SKM-1 (cell line): ENCODE measurements at regions not wholly inside any gene's neighbourhood (a gene's known extent, or its start where the extent isn't known, plus 50 kb on each side); places are given as distances from the start of the nearest gene placed in this dataset.

Experiments
- DNase-seq: peaks from one replicate; lab custom pipeline; 2025; ENCODE audit not compliant: unreplicated experiment; lab: John Stamatoyannopoulos, UW

DNA sequence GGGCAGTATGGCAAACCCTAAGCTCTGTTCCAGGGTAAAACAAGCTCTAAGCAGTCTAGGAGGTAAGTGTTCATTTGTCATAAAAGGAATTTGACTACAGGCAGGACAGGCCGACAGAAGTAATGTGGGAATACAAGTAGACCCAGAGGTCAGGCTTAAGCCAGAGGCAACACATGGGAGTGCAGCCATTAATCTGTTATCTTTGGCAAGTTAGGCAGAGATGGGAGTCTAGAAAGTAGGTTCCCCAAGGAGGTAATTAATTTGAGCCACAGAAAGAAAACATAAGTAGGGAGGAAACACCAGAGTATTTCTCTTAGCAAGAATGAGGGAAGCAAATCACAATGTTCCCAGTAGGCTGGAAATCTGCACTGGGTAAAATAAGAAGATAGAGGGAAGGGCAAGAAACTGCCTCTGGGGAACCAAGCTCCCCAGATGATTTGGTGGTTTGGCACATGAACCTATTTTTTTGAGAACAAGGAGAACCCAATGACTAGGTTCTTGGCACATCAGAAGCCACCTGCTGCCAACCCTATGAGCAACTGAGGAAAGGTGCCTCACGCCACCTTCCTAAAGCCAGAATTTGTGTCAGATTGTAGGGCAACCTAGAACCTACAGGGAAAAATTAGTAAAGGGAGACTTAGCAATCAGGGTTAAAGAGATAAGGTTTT lies 636.4 kb upstream of the PLXNA2 start:
- DNase-seq = no peak

DNA sequence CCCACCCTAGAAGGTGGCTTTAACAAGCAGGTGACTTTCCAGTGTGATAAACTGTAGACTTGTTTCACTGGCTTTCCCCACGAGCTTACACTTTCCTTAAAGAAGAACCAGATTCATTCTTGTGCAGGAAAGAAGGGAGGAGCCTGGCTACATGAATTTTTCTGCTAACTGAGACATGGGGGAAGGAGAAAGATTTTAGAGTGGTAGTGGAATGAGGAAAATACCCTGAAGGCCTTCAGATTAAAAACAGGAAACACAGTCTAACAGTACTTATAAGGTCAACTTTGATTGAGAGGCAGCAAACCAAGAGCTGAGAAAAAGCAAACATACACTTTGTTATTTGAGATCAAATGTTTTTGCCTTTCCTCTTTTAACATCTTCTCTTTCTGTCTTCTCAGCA lies 640.9 kb upstream of the PLXNA2 start:
- no peak for DNase-seq

- no peak for DNase-seq
These were observed 641.5 kb upstream of the PLXNA2 start for GRCh38 chr1:208885650-208886049.

DNA sequence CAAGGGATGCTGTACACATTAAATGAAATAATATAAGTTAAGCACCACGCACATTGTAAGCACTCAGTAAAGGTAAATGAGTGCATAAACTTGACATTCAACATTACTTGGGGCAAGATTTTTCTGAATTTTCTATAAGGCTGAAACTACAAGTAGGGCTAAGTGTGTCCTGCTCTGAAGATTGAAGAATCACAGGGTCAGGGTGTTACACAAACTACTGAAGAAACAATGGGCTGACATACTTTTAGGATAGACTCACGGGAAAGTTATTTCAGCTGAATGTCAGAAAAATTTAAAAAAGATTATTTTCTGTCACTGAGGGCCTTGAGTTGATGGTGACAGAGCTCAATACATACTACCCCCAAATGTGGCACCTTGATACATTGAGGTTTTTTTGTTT lies 644.2 kb upstream of the PLXNA2 start:
- no peak for DNase-seq

DNA sequence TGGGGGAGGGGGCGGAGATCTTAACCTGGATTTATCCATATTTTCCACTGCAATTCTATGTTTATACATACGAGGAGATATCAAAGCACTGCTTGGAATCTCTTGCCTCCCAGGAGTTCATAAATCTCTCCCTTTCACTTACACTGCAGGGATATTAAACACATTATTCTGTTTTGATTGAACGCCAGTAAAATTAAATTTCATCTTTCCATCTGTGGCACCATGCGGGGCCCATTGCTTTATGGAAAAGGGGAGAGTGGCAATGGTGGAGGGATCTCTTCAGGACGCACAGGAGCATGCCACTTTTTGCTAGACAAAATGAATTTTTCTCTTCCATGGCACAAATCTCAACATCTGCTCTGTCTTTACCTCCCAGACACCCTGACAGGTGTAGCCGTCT lies 648.0 kb upstream of the PLXNA2 start:
- no peak for DNase-seq

- no peak for DNase-seq
These were observed 649.1 kb upstream of the PLXNA2 start for GRCh38 chr1:208893251-208893650.

GRCh38 chr1:208895181-208895580 lies 651.0 kb upstream of the PLXNA2 start:
- no peak for DNase-seq

DNA sequence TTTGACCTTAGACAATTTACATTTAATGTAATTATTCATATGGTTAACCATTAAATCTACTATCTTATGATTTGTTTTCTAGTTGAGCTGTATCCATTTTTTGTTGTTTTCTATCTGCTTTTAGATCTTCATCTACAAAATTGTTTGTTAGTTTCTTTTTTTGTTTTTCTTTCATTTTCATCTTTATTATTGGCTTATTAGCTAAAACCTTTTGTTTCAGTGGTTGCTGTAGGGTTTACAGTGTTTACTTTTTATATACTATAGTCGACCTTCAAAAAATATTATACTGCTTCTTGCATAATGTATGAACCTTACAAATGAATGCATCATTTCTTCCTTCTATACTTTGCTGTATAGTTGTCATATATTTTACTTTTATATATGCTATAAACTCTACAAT lies 651.6 kb upstream of the PLXNA2 start:
- no peak for DNase-seq

GRCh38 chr1:208896768-208897167 lies 652.6 kb upstream of the PLXNA2 start:
- no peak for DNase-seq

GRCh38 chr1:208899438-208899837 lies 655.3 kb upstream of the PLXNA2 start:
- no peak for DNase-seq

DNA sequence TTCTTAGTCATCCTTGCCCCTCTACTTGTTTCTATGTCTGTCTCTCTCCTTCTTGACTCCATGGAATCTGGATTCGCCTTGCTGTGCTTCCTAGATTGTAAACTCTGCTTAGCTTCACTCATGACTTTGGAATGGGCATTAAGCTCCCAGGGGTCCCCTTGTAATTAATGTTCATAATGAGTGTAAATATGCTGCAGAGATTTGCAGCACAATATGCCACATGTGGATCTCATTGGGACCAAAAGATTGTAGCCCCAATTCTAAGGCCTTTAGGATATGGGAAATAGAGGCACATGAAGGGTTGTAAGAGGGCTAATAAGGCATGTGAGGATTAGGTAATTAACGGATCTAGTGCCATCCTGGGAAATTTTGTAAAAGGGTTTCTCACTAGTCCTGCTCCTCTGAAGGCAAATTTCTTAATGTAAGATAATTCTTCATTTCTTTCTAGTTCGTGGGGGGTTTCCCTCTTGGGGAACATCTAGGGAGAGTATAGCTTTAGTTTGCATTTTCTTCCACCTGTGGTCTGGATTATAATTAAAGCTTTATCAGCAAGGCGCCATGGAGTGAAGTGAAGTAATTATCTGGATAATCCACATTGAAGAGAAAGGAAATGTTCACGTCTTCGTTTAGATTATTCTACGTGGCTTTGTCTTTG lies 659.2 kb upstream of the PLXNA2 start:
- DNase-seq = no peak

GRCh38 chr1:208907790-208908189 lies 663.6 kb upstream of the PLXNA2 start:
- DNase-seq = no peak

DNA sequence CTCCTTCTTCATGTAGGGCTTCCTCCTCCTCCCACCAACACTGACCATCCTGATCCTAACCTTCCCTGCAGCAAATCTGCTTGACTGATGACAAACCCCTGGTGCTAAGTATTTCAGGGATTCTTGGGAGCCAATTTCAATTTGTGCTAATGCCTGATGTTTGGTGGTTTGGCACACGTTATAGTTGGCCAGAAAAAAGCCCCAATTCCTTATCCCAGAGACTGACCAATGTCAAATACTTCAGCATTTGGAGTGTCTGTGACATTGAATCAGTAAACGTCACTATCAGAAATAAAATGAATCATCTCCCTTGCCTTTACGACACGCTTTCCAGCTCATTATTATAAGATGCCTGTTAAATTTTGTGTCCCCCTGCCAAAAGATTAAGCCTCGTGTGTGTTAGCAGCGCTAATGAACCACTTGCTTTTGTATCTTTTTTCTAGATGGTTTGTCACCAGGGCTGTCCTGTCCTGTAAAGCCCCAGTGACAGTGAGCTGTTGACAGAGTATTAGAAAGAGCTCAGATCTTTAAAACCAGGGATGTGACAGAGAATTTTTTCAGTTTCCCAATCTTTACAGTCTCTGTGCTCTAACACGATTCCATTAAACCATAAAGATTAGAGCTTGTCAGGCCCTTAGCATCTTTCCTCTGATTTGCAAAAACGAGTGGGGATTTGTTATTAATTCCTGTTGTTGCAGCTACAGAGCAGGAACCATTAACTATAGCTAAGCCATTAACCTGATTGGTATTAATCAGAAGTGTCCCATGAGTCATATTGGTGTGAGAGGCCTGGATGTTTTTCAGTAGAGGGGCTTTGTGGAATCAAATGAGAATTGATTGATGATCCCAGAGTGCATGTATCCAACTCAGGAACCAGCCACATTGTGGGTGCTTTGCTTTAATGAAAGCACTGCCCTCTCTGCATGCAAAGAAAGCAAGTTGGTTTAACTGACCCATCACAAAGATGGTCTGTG lies 665.1 kb upstream of the PLXNA2 start:
- no peak for DNase-seq

- DNase-seq = no peak
These were observed 666.0 kb upstream of the PLXNA2 start for GRCh38 chr1:208910161-208910560.

GRCh38 chr1:208917281-208917680 lies 666.2 kb upstream of the CAMK1G start:
- DNase-seq = no peak

DNA sequence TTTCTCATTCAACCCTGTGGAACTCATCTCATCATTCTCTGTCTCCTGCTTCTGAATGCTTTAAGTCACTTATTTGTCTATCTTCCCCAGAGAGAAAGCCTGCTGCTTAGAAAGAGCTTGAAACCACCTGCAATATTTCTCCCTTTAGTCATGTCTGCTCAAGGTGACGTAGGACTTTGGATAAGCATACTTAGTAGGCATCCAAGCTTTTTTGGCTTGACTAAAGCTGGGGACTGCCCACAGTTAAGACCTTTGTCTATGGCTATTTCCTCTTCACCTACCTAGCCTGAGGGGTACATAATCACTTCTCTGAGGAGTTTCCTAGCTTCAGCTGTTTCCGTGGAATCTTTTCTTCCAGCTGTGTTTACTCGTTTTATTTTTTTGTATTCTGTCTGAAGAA lies 665.8 kb upstream of the CAMK1G start:
- no peak for DNase-seq

DNA sequence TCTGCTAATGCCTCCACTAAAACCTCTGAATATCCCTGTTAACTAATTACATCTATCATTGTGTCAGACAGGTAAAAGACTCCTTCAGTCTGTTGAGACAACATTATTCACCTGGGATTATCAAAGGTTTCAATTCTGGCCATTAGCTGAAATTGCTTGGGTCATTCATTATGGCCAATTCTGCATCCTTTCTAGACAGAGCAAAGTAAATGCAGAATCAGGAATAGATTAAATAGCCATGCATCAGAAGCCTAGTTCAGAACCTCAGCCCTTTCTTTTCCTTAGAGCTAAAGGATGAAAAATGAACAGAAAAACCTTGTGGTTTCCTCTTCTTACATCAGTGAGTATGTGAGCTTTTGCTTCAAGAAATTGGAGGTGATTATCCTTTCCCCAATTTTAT lies 665.4 kb upstream of the CAMK1G start:
- no peak for DNase-seq

DNA sequence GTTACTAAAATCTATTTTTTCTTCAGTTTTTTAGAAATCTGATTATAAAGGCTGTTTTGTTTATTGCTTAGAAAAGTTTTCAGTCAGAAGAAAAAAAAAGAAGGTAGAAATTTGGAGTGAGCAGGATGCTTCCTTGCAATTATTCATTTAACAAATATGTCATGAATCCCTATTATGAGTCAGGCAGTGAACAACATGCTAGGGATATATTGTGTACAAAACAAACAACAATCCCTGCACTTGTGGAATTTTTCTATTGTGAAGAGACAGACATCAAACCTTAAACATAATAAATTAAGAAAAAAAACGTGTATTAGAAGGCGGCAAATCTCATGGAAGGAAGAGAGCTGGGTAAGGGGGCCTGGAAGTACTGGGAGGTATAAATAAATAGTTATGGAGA lies 664.1 kb upstream of the CAMK1G start:
- DNase-seq = no peak

DNA sequence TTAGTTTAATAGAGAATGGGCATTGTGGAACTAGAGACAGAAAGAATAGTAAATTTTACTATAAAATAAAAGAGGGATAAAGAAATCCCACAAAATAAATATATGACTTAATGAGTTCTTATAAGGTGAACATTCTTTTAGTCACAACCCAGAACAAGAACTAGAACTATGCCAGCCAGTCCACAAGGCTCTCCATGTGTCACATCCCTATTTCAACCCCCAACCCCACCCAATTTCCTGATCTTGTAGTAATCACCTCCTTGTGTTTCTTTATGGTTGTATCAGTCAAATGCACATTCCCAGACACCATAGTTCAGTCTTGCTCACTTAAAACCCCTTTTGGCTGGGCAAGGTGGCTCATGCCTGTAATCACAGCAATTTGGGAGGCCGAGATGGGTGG lies 662.3 kb upstream of the CAMK1G start:
- DNase-seq = no peak

DNA sequence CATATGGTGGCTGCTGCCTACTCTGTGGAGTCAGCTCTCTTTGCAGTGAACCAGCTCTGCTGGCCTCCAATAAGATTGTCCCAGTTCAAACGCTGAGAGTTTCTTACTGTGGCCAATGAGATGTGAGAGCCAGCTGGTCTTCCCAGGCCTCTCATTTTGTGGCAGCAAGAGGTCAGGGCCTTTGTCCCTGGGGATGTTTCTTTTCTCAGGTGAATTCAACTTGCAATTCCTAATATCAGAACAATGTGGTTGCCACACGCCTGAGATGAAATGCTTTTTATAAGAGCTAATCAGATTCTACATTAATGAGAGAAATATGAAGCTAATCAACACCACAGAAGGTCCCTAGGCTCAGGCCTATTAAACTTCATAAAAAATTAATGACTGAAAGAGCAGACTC lies 660.1 kb upstream of the CAMK1G start:
- DNase-seq = no peak

DNA sequence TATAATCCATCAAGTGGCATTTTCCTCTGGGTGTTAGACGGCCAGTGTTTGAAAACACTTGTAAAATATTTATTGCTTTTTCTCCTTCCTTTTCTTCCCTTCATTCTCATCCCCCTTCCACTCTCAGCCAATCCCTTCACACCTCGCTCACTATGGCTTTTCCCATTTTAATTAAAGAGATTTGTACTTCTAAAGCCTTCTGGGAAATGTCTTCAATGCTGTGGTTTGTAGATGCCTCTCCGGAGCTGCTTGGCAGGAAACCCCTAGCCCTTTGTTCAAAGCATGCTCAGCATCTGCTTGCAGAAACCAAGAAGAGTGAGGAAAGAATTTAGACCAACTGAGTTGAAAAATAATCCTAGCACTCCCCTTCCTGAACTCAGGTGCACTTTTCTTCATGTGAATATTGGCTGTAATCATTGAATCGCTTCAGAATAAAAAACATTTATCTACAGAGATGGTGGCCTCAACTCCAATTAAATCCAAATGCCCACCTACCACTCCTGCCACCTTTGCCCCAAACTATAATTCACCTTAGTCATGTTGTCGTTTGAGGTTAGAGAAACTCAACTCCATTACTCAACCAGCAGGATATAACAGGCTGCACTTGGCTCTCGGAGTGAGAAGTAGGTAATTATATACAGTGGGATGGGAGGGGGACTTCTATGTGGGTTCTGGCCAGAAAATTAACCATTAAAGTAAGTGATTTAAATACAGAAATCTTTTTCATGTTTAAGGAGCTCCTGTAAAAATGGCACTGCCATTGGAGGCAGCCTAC lies 659.4 kb upstream of the CAMK1G start:
- no peak for DNase-seq
